ENCODE measurements at regions not wholly inside any gene's neighbourhood (a gene's known extent, or its start where the extent isn't known, plus 50 kb on each side); places are given as distances from the start of the nearest gene placed in this dataset.
"Not testable (repeated sequence)": the region's sequence is repeated elsewhere in the genome, so short reads cannot be mapped to it uniquely, and the experiment has no call there.

DNA sequence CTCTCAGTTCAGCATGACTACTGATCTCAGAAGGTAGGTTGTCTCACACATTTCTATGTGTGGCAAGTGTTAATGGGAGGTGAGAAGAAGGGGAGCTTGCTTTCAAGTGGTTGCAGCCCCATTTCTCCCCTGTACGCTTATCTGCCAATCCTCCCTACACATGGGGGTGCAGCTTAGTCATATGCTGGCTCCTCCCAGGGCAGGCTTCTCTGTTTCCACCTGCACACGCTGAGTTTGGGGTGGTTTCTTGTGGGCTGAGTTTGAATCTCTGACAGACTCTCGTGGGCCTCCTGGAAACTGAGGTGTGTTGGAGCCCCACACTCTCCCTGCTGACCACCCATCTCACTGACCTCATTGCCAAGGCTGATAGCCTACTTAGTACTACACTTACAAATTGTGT lies 435.8 kb upstream of the MTPN start:
- no peak for DNase-seq (ENCODE audit: low read depth)

DNA sequence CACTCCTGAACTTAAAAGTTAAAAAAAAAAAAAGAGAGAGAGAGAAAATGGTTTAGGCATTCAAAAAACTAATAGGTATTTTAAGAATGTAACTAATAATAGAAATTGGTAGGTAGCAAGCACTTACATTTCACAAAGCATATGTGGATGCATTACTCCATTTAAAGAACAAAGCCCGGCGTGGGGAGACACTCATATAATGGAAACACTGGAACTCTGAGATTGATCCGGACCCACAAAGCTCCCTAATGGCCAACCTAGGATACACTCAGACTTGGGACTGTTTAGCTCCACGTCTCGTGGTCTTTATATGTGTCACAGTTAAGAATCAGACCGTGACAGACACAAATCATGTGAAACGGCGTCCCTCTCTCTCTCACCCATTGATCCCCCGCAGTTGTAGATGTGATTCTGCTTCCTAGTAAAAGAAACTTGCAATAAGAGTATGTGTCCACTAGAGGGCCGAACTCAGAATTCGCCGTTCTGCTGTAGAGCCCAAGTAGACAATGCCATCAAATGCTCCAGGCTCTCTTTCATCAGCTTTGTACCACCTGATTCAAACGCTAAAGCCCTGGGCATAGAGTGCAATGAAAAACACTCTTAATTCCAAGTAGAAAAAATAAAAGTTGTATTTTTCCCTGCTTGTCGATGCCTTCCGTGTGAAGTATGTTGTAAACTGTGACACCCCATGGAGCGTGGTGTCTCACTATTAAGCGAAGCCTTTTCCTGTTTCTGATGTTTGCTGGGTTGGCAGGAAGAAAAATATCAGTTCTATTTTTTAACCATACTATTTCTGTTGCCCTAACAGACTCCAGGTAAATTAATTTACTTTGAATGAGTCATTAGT lies 429.0 kb upstream of the MTPN start:
- DNase-seq (ENCODE audit: low read depth), result no peak

DNA sequence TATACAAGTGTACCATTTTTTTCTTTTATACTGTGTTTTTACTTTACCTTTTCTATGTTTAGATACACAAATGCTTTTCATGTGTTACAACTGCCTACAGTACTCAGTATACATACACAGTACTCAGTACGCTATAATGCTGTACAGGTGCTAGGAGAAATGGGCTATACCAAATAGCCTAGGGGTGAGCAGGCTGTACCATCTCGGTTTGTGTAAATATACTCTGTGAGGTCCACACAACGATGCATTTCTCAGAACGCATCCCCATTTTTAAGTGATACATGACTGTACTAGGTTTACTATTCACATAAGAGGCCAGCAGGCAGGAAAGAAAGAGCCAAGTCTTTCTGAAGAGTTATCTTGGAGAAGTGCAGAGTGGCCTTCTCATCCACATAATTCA lies 426.4 kb upstream of the MTPN start:
- no peak for DNase-seq (ENCODE audit: low read depth)

DNA sequence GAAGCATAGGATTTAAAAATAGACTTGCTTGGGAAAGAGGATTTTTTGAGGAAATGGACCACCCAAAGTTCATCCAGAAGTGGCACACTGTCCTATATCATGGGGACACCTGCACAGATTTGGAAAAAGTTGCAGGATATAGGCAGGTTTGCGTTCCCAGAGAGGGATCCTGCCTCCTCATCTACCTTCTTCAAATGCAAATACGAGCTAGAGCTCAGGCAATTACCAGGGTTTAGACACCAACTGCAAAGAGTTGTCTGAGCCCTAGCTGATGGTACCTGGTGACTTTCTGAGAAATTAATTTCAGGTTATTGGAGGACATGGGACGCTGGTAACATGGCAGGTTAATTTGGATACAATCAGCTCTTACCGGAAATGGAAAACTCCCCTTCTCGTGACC lies 423.7 kb upstream of the MTPN start:
- no peak for DNase-seq (ENCODE audit: low read depth)

DNA sequence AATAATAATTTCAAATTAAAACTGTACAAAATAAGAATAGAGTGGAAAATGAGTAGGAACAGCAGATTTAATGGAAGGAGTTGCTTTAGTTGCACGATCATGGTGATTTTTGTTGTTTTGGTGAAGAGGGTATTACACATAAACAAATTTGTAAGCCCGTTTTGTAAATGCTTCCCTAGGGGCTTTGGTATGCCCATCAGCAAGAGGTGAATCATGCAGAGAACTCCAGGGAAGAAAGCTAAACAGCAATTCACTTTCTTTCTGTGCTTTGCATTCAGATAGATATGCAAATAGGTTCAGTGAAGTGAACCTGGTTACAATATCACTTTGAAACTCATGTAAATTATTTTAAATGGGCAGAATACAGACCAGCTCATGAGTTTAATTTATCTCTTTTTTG lies 422.2 kb upstream of the MTPN start:
- no peak for DNase-seq (ENCODE audit: low read depth)

DNA sequence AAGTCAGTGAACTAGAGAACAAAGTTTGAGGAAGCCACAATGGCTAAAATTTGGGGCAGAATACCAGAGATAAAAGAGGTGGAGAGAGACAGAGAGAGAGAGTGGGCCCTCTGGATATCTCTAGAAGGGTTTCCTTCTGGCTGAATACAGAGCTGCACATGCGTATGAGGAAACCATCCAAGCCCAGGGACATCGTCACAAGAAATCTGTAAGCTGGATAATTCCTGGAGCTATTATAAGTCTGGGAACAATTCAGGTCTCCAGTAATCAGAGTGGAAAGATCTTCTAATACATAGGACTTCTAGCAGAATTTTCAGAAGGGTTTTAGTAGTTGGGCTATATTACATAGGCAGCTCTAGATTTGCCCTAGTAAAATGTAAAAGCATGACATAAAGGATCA lies 415.7 kb upstream of the MTPN start:
- no peak for DNase-seq (ENCODE audit: low read depth)

DNA sequence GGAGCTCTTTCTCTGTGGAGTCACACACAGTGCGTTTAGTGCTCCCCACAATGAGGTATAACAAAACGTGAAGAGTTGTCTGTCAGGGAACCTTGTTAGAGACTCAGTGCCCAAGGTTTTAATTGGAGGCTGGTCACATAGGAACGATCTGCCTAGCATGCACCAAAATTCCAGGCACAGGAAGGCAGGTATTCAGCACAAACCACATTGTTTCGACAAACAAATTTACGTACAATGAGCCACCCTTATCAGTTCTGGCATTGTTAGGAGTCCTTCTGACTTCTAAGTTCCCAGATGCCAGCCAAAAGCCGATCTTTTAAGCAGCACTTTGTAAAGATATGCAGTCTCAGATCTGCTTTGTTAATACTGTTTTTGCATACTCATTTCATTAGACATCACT lies 414.2 kb upstream of the MTPN start:
- no peak for DNase-seq (ENCODE audit: low read depth)

DNA sequence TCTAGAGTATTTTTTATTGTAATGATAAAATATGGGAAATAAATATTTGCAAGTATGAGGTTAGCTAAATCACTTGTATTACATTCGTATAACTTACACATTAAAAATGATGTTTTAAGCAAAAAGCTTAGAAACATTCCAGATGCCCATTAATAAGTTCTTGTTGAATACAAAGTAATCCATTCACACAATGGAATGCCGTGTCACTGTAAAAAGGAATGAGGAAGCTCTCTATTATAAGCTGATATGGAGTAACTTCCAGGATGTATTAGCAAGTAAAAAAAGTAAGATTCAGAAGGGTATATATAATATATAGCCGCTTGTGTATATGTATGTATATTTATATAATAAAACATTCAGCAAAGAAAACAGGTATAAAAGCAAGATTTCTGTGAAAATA lies 412.8 kb upstream of the MTPN start:
- no peak for DNase-seq (ENCODE audit: low read depth)

DNA sequence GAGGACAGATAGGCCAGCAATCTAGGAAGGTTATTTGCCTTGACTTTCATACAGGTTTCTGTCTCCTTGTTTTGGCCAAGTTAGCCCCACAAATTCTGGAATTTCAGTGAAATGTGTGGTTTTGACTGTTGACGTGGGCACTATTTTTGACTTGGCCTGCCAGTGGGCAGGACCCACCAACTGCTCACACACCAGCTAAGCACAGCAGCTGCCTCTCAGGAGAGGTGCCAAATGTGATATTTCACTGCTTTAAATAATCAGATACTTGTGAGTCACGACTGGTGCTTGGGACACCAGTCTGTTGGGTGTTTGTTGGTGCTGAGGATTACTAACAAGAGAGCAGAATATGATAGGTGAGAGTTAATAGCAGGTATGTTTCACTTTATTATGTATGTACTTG lies 409.7 kb upstream of the MTPN start:
- DNase-seq (ENCODE audit: low read depth), result no peak

DNA sequence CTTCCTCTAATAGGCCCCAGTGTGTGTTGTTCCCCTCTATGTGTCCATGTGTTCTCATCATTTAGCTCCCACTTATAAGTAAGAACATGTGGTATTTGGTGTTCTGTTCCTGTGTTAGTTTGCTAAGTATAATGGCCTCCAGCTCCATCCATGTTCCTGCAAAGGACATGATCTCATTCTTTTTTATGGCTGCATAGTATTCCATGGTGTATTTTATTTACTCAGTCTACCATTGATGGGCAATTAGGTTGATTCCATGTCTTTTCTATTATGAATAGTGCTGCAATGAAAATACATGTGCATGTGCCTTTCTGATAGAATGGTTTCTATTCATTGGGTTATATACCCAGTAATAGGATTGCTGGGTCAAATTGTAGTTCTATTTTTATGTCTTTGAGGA lies 394.2 kb upstream of the MTPN start:
- DNase-seq (ENCODE audit: low read depth), result not testable (repeated sequence)

DNA sequence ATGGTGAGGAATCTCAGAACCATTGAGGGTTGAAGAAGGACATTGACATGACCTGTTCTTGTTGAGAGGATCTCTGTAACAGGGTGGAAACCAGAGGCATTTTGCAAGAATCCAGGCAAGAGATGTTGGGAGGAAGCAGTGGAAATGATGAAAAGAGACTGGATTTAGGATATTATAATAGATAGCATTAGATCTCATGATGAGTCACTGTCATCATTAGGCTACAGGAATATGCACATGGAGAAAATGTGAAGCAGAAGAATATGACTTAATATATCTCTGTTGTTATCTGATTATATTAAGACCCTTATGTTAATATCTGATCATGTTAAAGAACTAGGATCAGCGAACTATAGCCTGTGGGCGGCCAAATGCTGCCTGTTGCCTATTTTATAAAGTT lies 393.0 kb upstream of the MTPN start:
- DNase-seq (ENCODE audit: low read depth), result no peak

DNA sequence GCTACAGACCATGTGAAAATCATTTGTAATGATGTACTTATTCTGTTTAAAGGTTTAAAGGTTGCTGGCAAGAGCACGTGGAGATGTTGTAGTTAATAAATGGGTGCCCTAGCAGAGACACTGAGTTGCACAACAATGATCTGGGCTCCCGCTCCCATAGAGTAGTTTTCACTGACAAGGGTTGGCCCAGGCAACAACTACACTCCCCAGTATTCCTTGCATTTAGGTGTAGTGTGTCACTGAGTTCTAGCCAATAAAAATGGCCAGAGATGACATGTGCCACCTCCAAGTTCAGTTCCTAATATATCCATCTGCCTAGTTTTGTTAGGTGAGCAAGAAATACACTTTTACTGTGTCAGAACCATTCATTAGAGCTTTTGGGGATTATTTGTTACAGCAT lies 392.1 kb upstream of the MTPN start:
- no peak for DNase-seq (ENCODE audit: low read depth)

DNA sequence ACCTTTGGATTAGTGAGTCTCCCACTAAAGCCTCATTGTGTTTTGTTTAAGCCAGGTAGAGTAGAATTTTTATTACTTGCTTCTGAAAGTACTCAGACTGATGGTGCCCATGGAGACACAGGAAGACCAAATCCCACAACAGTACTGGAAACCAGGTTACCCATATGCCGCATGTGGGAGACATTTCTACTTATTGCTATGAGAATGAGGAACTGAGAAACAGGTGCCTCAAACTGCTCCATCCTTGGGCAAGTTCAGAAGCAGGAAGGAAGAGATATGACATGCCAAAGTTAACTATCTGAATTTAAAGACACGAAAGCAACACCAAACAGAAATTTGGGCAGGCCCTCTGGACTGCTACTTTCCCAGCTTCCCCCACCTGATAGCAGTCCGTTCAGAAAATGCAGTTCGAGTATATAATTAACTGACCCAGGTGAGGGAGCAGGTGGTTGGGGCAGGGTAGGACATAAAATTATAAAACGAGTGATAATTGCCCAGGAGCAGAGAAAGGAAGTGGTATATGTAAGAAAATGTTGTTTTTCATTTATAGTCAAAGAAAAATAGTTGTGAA lies 382.3 kb upstream of the MTPN start:
- DNase-seq (ENCODE audit: low read depth), result no peak

DNA sequence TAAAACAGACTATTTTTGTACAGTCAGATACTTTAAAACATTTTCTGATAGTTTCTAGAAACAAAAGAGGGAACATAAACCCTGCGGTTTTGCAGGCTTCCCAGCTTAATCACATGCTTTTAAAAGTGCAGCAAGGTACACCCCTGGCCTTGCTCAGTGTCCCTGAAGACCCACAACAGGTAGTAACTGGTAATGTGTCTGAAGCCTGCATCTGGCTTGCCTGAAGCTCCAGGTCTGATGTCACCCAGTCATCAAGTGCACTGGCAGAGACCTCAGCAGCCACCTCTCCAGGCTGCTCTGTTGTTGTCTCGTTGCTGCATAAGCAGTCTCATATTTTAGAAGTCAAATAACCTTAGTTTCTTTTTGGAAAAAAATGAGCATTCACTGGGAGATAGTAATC lies 376.1 kb upstream of the MTPN start:
- no peak for DNase-seq (ENCODE audit: low read depth)

DNA sequence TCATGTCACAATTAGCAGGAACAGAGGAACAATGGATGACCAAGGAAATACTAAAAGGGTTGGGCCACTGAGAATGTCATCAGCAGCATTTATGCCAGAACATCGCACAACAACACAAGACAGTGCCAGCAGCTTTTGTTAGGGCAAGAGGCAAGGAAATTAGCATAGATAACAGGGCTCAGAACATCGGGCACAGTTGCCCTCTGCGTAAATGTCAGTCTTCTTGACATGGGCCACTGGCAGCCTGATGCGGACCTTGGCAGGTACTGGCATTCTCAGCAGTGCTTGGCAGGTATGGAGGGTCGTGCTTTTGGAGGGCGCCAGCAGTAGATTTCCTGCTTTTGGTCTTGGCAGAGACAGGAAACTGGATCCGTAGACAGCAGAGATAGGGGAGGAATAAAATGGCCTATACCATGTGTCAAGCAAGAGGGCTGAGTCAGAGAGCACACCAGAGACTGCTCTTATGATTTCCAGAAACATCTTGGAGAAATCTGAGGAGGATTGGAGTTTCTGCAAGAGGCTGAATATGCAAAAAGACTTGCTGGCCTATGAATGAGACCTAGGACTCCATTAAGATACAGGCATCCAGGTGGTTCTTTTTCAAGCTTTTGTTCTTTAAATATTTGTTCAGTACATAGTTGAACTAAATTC lies 371.5 kb upstream of the MTPN start:
- no peak for DNase-seq (ENCODE audit: low read depth)

DNA sequence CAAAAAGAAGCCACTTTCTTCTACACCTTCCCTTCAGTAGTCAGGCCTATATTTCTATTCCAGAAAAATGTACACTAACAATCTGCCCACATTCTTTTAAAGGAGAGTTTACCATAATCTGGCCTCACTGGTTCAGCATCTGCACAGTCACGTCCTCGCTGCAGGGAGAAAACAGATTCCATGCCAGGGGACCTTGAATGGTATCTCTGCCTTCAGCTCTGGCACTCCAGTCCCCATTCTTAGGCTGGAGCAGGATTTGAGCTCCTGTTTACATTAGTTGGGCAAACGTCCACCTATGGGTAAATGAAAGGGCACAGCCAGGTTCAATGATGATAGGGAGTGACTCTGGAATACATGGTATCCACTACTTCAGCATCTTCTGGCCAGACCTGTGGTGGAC lies 371.0 kb upstream of the MTPN start:
- DNase-seq (ENCODE audit: low read depth), result no peak

DNA sequence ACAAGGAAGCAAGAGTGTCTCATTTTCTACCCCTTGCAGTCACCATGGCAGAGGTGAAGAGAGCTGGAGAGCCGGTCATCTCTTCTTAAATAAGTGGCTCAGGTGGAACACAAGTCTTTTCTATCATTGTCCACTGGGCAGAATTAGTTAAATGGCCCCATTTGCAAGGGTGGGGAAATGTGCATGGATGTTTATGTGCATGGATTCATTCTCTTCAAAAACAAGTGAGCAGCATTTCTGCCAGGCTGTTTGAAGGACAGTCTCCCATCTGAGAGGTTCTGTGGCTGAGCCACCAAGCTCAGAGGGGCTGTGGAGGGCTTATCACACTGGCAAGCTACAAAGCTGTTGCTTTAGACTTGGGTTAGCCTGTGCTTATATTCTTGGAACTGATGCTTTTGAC lies 370.3 kb upstream of the MTPN start:
- no peak for DNase-seq (ENCODE audit: low read depth)

DNA sequence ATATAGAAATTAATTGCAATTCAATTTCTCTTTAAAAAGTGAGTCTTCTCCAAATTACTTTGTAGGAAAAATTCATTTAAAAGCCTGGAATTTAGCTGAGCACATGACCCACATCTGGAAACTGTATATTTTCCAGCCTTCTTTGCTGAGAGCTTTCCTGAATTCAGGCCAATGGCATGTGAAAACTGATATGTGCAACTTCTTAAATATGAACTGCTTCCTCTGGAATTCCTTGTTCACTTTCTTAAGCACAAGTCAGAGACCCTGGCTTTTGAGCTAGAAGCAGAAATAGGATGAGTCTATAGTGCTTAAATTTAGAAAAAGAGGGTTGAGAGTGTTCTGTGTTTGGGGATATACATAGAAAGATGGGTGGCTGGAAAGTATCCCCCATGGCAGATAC lies 365.1 kb upstream of the MTPN start:
- DNase-seq (ENCODE audit: low read depth), result no peak

DNA sequence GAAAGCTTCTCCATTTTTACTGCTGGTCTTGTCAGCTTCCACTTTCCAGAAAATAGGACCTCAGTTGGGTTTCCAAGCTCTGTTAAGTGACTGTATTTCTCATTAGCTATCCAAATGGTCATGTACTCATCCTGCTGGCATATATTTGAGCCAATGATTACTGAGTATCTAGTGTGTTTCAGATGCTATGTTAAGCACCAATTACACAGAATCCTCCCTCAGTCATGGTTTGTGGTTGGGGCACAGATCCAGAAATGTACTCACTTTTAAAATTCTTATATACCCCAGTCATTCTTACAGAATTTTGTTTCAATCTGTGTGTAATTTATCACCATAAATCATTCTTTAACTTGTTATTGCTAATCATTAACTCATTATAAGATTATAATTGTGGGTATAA lies 362.3 kb upstream of the MTPN start:
- DNase-seq (ENCODE audit: low read depth), result no peak

DNA sequence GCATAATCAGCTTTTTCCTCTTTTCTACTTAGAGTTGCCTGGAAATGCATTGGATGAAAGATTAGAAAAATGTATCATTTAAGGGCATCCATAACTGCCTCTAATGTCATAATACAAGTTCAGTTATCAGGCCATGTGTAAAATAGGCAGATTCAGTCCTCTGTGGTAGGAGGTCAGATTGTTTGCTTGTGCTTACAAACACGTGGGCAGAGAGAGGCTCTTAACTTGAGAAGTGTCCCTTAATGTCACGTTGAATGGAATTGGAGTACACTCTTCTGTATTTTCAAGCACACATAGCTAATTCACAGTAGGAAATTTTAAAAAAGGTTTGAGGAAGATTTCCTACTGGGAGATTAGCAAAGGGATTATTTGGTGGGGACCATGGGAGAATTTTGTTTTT lies 359.8 kb upstream of the MTPN start:
- no peak for DNase-seq (ENCODE audit: low read depth)

DNA sequence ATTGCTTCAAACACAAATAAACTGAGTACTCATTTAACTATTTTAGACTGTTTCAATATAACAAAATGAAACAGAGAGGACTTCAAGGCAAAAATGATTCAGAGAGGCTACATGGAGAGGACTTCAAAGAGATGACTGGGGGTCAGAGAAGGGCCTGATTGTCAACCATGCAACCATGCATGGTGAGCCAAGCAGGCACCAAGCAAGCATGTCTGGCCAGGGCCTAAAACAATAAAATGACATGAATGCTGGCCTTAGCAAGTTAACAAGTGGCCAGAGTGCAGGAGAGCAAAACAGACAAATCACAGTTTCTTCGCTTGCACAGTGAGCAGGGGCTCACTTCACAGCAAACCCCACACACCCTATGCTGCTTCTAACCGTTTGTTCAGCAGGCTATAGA lies 356.5 kb upstream of the MTPN start:
- no peak for DNase-seq (ENCODE audit: low read depth)

DNA sequence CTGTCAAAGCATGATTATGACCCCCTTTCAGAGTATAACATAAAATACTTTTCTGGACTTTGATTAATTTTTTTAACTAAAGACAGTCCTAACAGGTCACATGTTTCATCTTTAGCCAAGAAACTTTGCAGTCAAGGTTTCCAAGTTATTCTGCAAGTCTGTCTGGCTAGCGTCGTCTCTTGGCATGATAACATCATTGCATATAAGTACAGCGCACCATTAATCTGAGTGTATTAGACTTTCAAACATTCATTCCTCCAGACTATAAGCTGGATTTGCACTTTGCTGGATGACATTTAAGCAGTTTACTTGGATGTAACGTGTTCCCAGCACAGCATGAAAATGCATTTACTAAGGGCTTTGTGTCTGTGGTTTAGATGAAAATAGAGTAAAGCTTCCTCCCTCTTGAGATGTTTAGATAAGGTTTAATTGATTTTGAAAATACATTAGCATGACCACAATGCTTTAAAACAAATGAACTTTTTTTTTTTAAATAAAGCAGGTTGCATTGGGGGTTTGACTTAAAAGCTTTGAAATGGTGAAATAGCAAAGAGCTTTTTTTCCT lies 349.0 kb upstream of the MTPN start:
- DNase-seq (ENCODE audit: low read depth), result no peak

DNA sequence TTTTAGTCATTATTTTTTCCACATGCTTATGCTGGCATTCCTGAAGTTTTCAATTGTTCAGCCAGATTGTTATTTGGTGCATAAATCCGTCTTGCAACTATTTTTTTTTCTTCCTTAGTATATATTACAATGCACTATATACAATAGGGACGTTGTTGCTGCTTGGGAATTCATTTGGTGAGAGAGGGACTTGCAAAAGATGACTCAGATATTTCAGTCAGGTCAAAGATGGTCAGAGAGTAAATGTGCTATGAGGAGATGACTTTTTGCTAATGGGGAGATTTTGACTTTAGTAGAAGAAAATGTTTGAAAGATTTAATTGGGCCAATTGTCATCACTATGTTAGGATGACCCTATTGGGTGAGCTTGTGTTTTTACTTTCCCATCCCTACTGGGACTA lies 348.4 kb upstream of the MTPN start:
- DNase-seq (ENCODE audit: low read depth), result no peak
